A549 (cell line): ENCODE measurements at regions not wholly inside any gene's neighbourhood (a gene's known extent, or its start where the extent isn't known, plus 50 kb on each side); places are given as distances from the start of the nearest gene placed in this dataset.

ENCODE experiments used
- MAZ ChIP-seq: fragments of 150-350 bp; IDR thresholded peaks from 2 replicates; pipeline ENCODE4 v1.6.1; 2014; ENCODE audit warnings: antibody characterized with exemption, low read depth, low read length, borderline replicate concordance
- NR3C1 ChIP-seq: fragments of >200 bp; sonication (Bioruptor Twin); formaldehyde crosslinking; IDR thresholded peaks from 3 replicates; pipeline ENCODE4 v1.6.1; 2017
- POLR2A ChIP-seq: IDR thresholded peaks from 2 replicates; pipeline ENCODE4 v1.6.1; 2012; ENCODE audit warnings: mild to moderate bottlenecking, low read length
- RFX5 ChIP-seq: fragments of 450-650 bp; IDR thresholded peaks from 2 replicates; pipeline ENCODE4 v1.7.1; 2014; ENCODE audit warnings: antibody characterized with exemption, mild to moderate bottlenecking, moderate library complexity
- TF ChIP-seq, protein P1 (sequence below): fragments of >200 bp; sonication (Bioruptor Twin); formaldehyde crosslinking; IDR thresholded peaks from 3 replicates; pipeline ENCODE4 v1.5.1; 2016
- TF ChIP-seq, protein P2 (sequence below): fragments of 450-650 bp; IDR thresholded peaks from 2 replicates; pipeline ENCODE4 v1.6.1; 2014; ENCODE audit warnings: antibody characterized with exemption

DNA sequence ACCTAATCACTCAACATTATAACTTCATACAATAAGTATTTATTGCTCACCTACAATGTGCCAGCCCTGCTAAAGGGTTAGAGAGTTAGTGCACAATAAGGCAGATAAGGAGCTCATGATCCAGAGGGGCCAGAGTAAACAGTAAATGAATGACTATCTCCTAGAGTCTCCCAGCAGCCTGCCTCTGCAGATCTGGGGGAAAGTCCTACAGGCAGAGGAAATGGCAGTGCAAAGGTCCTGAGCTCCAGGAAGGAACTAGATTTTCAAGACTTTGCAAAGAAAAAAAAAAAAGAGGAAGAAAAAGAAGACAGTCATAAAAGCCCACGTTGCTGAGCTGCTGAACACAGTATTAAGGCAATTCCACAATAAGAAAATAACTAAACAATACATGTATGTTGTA, 160.1 kb downstream of the SIM1 start:
- TF ChIP-seq RFX5 (no peak), NR3C1 (no peak), POLR2A (no peak), MAZ (no peak)
- TF ChIP-seq, protein P1, sequence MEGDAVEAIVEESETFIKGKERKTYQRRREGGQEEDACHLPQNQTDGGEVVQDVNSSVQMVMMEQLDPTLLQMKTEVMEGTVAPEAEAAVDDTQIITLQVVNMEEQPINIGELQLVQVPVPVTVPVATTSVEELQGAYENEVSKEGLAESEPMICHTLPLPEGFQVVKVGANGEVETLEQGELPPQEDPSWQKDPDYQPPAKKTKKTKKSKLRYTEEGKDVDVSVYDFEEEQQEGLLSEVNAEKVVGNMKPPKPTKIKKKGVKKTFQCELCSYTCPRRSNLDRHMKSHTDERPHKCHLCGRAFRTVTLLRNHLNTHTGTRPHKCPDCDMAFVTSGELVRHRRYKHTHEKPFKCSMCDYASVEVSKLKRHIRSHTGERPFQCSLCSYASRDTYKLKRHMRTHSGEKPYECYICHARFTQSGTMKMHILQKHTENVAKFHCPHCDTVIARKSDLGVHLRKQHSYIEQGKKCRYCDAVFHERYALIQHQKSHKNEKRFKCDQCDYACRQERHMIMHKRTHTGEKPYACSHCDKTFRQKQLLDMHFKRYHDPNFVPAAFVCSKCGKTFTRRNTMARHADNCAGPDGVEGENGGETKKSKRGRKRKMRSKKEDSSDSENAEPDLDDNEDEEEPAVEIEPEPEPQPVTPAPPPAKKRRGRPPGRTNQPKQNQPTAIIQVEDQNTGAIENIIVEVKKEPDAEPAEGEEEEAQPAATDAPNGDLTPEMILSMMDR = no peak
- TF ChIP-seq, protein P2, sequence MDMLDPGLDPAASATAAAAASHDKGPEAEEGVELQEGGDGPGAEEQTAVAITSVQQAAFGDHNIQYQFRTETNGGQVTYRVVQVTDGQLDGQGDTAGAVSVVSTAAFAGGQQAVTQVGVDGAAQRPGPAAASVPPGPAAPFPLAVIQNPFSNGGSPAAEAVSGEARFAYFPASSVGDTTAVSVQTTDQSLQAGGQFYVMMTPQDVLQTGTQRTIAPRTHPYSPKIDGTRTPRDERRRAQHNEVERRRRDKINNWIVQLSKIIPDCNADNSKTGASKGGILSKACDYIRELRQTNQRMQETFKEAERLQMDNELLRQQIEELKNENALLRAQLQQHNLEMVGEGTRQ = no peak
